ENCODE measurements at regions not wholly inside any gene's neighbourhood (a gene's known extent, or its start where the extent isn't known, plus 50 kb on each side); places are given as distances from the start of the nearest gene placed in this dataset.
"Not testable (repeated sequence)": the region's sequence is repeated elsewhere in the genome, so short reads cannot be mapped to it uniquely, and the experiment has no call there.

- no peak overlapping the region for H3K4me3 Mint-ChIP-seq
These were observed 51.9 kb upstream of the TCERG1L start for GRCh38 chr10:131363416-131363815.

GRCh38 chr10:131371571-131371970 lies 60.0 kb upstream of the TCERG1L start:
- Mint-ChIP-seq H3K4me3 (no peak overlapping the region), H3K9me3 (peaks cover 6% of the 10 kb centered on the region), H3K27me3 (no peaks in the 10 kb centered on the region), H3K36me3 (ENCODE audit: low read depth) (peaks cover 1% of the 10 kb centered on the region), H3K4me1 (ENCODE audit: low read depth) (no peaks in the 10 kb centered on the region), H3K27ac (no peak overlapping the region)
- intact Hi-C loops (cut with micrococcal nuclease), result no loop called here
- no peak for TF ChIP-seq CTCF (IDR thresholded peaks at IDR 0.05)
- ATAC-seq (no peak), DNase-seq (no peak)
- ChIA-PET POLR2A (no interaction called here), CTCF (no interaction called here)

More at GRCh38 chr10:131363416-131363815, 51.9 kb upstream of the TCERG1L start:
- TF ChIP-seq CTCF (IDR thresholded peaks at IDR 0.05), result no peak
- H3K4me1 Mint-ChIP-seq (ENCODE audit: low read depth), result no peaks in the 10 kb centered on the region
- no peaks in the 10 kb centered on the region for H3K36me3 Mint-ChIP-seq (ENCODE audit: low read depth)
- no peak overlapping the region for H3K27ac Mint-ChIP-seq
- intact Hi-C loops (cut with micrococcal nuclease), result no loop called here
- CTCF ChIA-PET, result no interaction called here
- no peak for DNase-seq
- H3K9me3 Mint-ChIP-seq, result peaks cover 11% of the 10 kb centered on the region
- POLR2A ChIA-PET, result no interaction called here
- H3K27me3 Mint-ChIP-seq, result no peaks in the 10 kb centered on the region
- ATAC-seq, result no peak

GRCh38 chr10:131381576-131381975 lies 70.1 kb upstream of the TCERG1L start:
- no peak overlapping the region for H3K4me3 Mint-ChIP-seq
- POLR2A ChIA-PET, result no interaction called here
- intact Hi-C loops (cut with micrococcal nuclease), result no loop called here
- H3K36me3 Mint-ChIP-seq (ENCODE audit: low read depth), result peaks cover under 1% of the 10 kb centered on the region
- H3K4me1 Mint-ChIP-seq (ENCODE audit: low read depth), result no peaks in the 10 kb centered on the region
- CTCF ChIA-PET, result interaction anchor here (0.6 kb wide), 1 partner anchor 347 kb away, joined by 3 read pairs; no protein-coding TSS in a partner anchor
- H3K27me3 Mint-ChIP-seq, result peaks cover 1% of the 10 kb centered on the region
- DNase-seq, result no peak
- H3K27ac Mint-ChIP-seq, result no peak overlapping the region
- no peak for TF ChIP-seq CTCF (IDR thresholded peaks at IDR 0.05)
- ATAC-seq, result no peak
- peaks cover under 1% of the 10 kb centered on the region for H3K9me3 Mint-ChIP-seq

- ATAC-seq; H3K9me3 Mint-ChIP-seq; DNase-seq; H3K36me3 Mint-ChIP-seq (ENCODE audit: low read depth); H3K4me3 Mint-ChIP-seq; CTCF ChIA-PET; intact Hi-C loops (cut with micrococcal nuclease); H3K4me1 Mint-ChIP-seq (ENCODE audit: low read depth); H3K27me3 Mint-ChIP-seq; POLR2A ChIA-PET; H3K27ac Mint-ChIP-seq: not testable (repeated sequence)
These were observed 73.8 kb upstream of the TCERG1L start for GRCh38 chr10:131385161-131385872.

GRCh38 chr10:131387018-131387529 lies 75.6 kb upstream of the TCERG1L start:
- Mint-ChIP-seq H3K4me3 (no peak overlapping the region), H3K27ac (no peak overlapping the region), H3K4me1 (ENCODE audit: low read depth) (no peaks in the 10 kb centered on the region), H3K27me3 (no peaks in the 10 kb centered on the region), H3K9me3 (no peaks in the 10 kb centered on the region), H3K36me3 (ENCODE audit: low read depth) (no peaks in the 10 kb centered on the region)
- ATAC-seq (no peak), DNase-seq (no peak)
- ChIA-PET POLR2A (no interaction called here), CTCF (no interaction called here)
- intact Hi-C loops (cut with micrococcal nuclease), result no loop called here
- no peak for TF ChIP-seq CTCF (IDR thresholded peaks at IDR 0.05)
